Loucy (cell line): ENCODE measurements at regions not wholly inside any gene's neighbourhood (a gene's known extent, or its start where the extent isn't known, plus 50 kb on each side); places are given as distances from the start of the nearest gene placed in this dataset.

Source experiments
- H2AFZ ChIP-seq: fragments of 200-600 bp; sonication (generic); 2 replicates; pipeline ENCODE4 v1.6.0; 2016; ENCODE audit warnings: antibody characterized with exemption, mild to moderate bottlenecking, low read length, moderate library complexity
- H3F3A ChIP-seq: fragments of 200-600 bp; 2 replicates; pipeline ENCODE4 v1.6.0; 2016; ENCODE audit warnings: antibody characterized with exemption, low read depth, mild to moderate bottlenecking
- H3K27me3 ChIP-seq: fragments of 200-600 bp; sonication (generic); 2 replicates; pipeline ENCODE4 v1.6.1; 2014; ENCODE audit warnings: low read length, mild to moderate bottlenecking; ENCODE audit not compliant: insufficient read depth, poor library complexity, severe bottlenecking
- H3K36me3 ChIP-seq: fragments of 200-600 bp; sonication (generic); 2 replicates; pipeline ENCODE4 v1.6.1; 2016; ENCODE audit warnings: low read length; ENCODE audit not compliant: insufficient read depth
- H3K4me1 ChIP-seq: fragments of 200-600 bp; sonication (generic); 2 replicates; pipeline ENCODE4 v1.5.1; 2014; ENCODE audit warnings: low read length, mild to moderate bottlenecking; ENCODE audit not compliant: insufficient read depth, poor library complexity, severe bottlenecking
- H3K4me2 ChIP-seq: fragments of 200-600 bp; sonication (generic); 2 replicates; pipeline ENCODE4 v1.6.0; 2014; ENCODE audit warnings: antibody characterized with exemption, low read length, low read depth, mild to moderate bottlenecking; ENCODE audit not compliant: poor library complexity, severe bottlenecking
- H3K4me3 ChIP-seq: fragments of 200-600 bp; sonication (generic); 2 replicates; pipeline ENCODE4 v1.5.1; 2014; ENCODE audit warnings: low read length, mild to moderate bottlenecking, mixed read lengths; ENCODE audit not compliant: poor library complexity, severe bottlenecking
- H3K79me2 ChIP-seq: fragments of 200-600 bp; sonication (generic); 2 replicates; pipeline ENCODE4 v1.6.1; 2014; ENCODE audit warnings: low read length; ENCODE audit not compliant: insufficient read depth
- H3K9ac ChIP-seq: fragments of 200-600 bp; sonication (generic); 2 replicates; pipeline ENCODE4 v1.6.0; 2014; ENCODE audit warnings: mild to moderate bottlenecking, low read depth, low read length, moderate library complexity; ENCODE audit not compliant: poor library complexity, severe bottlenecking
- H3K9me2 ChIP-seq: fragments of 200-600 bp; sonication (generic); replicated peaks from 2 replicates; pipeline ENCODE4 v1.6.1; 2016; ENCODE audit warnings: low read depth, low read length, mixed read lengths
- H3K9me3 ChIP-seq: fragments of 200-600 bp; sonication (generic); 2 replicates; pipeline ENCODE4 v1.6.1; 2014; ENCODE audit warnings: mild to moderate bottlenecking, antibody characterized with exemption, low read length, low read depth; ENCODE audit not compliant: insufficient read depth
- H4K20me1 ChIP-seq: fragments of 200-600 bp; sonication (generic); 2 replicates; pipeline ENCODE4 v1.6.0; 2014; ENCODE audit warnings: antibody characterized with exemption, low read length, mild to moderate bottlenecking; ENCODE audit not compliant: insufficient read depth, poor library complexity, severe bottlenecking
- EZH2phosphoT487 ChIP-seq: fragments of 200-600 bp; IDR thresholded peaks from 2 replicates; pipeline ENCODE4 v1.6.1; 2018; ENCODE audit warnings: antibody characterized with exemption, mild to moderate bottlenecking, moderate library complexity, borderline replicate concordance
- TF ChIP-seq, protein P1 (sequence below): fragments of 200-600 bp; sonication (generic); conservative IDR thresholded peaks from 2 replicates; pipeline ENCODE4 v1.5.1; 2014; ENCODE audit warnings: mild to moderate bottlenecking, antibody characterized with exemption, low read length

GRCh38 chr4:71222661-71223060 is 116.2 kb upstream of the SLC4A4 start:
- H3K9me3 ChIP-seq, result no peaks in the 10 kb centered on the region
- no peak overlapping the region for H2AFZ ChIP-seq
- no peaks in the 10 kb centered on the region for H3K9me2 ChIP-seq
- H3K4me2 ChIP-seq, result no peak overlapping the region
- H3K4me3 ChIP-seq, result no peak overlapping the region
- peaks cover 30% of the 10 kb centered on the region for H3K4me1 ChIP-seq
- H3K36me3 ChIP-seq, result no peaks in the 10 kb centered on the region
- no peaks in the 10 kb centered on the region for H3F3A ChIP-seq
- TF ChIP-seq, protein P1, sequence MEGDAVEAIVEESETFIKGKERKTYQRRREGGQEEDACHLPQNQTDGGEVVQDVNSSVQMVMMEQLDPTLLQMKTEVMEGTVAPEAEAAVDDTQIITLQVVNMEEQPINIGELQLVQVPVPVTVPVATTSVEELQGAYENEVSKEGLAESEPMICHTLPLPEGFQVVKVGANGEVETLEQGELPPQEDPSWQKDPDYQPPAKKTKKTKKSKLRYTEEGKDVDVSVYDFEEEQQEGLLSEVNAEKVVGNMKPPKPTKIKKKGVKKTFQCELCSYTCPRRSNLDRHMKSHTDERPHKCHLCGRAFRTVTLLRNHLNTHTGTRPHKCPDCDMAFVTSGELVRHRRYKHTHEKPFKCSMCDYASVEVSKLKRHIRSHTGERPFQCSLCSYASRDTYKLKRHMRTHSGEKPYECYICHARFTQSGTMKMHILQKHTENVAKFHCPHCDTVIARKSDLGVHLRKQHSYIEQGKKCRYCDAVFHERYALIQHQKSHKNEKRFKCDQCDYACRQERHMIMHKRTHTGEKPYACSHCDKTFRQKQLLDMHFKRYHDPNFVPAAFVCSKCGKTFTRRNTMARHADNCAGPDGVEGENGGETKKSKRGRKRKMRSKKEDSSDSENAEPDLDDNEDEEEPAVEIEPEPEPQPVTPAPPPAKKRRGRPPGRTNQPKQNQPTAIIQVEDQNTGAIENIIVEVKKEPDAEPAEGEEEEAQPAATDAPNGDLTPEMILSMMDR, result no peak
- TF ChIP-seq EZH2phosphoT487, result no peak
- no peaks in the 10 kb centered on the region for H4K20me1 ChIP-seq
- peaks cover 46% of the 10 kb centered on the region for H3K79me2 ChIP-seq
- H3K27me3 ChIP-seq, result no peaks in the 10 kb centered on the region
- H3K9ac ChIP-seq, result no peak overlapping the region

DNA sequence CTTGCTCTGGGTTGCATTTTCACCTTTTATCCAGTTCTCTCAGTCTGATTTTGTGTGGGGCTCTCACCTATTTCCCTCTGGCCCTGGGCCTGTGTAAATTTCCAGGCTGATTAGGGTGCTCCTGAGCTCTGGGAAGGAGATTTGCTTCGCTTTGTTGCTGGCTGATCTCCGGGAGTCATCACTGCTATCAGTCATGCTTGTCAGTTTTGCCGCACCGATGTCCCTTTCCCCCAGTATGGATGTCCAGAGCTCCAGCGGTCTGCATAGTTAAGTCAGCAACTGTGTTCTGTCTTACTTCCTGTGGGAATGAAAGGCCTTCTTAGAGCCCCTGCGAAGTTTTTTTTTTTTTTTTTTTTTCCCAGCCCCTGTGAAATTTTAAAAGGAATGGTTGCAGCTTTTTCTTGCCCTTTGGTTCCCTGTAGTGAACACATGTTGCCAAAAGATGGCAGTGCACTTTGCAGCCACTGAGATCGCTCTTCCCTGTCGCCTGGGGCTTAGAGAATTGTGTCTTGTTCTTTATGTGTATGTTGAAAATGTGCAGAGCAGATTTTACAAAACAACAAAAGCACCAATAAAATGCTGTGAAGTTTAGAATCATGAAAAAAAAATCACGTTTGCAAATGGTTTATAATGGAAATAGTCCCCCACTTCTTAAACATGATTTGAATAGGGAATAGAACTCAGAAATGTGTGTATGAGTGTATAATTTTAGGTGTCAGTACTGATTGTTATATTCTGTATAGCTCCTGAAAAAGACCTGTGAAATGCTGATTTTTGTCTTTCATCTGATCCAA is 109.1 kb upstream of the SLC4A4 start:
- no peaks in the 10 kb centered on the region for H3K9me3 ChIP-seq
- H3K4me2 ChIP-seq, result peak overlapping the region; percentile 56
- peak overlapping the region; percentile 24 for H3K4me3 ChIP-seq
- no peaks in the 10 kb centered on the region for H3K9me2 ChIP-seq
- peak overlapping the region; percentile 27 for H3K9ac ChIP-seq
- no peaks in the 10 kb centered on the region for H3K36me3 ChIP-seq
- H3K4me1 ChIP-seq, result peaks cover 36% of the 10 kb centered on the region
- H2AFZ ChIP-seq, result no peak overlapping the region
- peaks cover 47% of the 10 kb centered on the region; the same call in 1 of the 2 replicates for H3K79me2 ChIP-seq
- no peaks in the 10 kb centered on the region for H3K27me3 ChIP-seq
- H3F3A ChIP-seq, result no peaks in the 10 kb centered on the region
- H4K20me1 ChIP-seq, result no peaks in the 10 kb centered on the region
- TF ChIP-seq EZH2phosphoT487, result no peak
- TF ChIP-seq, protein P1, result peak; percentile 85

- Histone ChIP-seq H3K4me3 (peak overlapping the region; percentile 24), H4K20me1 (no peaks in the 10 kb centered on the region), H3K9me3 (no peaks in the 10 kb centered on the region), H3K4me2 (peak overlapping the region; percentile 56), H3F3A (no peaks in the 10 kb centered on the region), H3K9ac (peak overlapping the region; percentile 27), H3K36me3 (no peaks in the 10 kb centered on the region), H3K9me2 (no peaks in the 10 kb centered on the region), H3K79me2 (peaks cover 50% of the 10 kb centered on the region; the same call in 1 of the 2 replicates), H3K4me1 (peaks cover 36% of the 10 kb centered on the region), H3K27me3 (no peaks in the 10 kb centered on the region), H2AFZ (no peak overlapping the region)
- no peak for TF ChIP-seq EZH2phosphoT487
- TF ChIP-seq, protein P1, result no peak
Observed at GRCh38 chr4:71230271-71231128, 108.3 kb upstream of the SLC4A4 start.
